HEK293T (cell line): ENCODE measurements at regions not wholly inside any gene's neighbourhood (a gene's known extent, or its start where the extent isn't known, plus 50 kb on each side); places are given as distances from the start of the nearest gene placed in this dataset.

Source experiments
- CTCF ChIA-PET: fragments of 350-600 bp; formaldehyde crosslinking; extraction: SDS; loops from one replicate; lab custom pipeline; 2021; ENCODE audit warnings: antibody characterized with exemption, inconsistent platforms; lab: Yijun Ruan, JAX
- POLR2A ChIA-PET: fragments of 350-600 bp; formaldehyde crosslinking; extraction: SDS; loops from one replicate; lab custom pipeline; 2020; ENCODE audit warnings: antibody characterized with exemption, inconsistent platforms; lab: Yijun Ruan, JAX
- DNase-seq: peaks from one replicate; pipeline ENCODE4 v3.0.0; 2012; ENCODE audit warnings: mixed read lengths; ENCODE audit errors: extremely low spot score
- ARNT ChIP-seq: fragments of 450-650 bp; IDR thresholded peaks from 2 replicates; pipeline ENCODE4 v1.6.1; 2017; ENCODE audit warnings: mild to moderate bottlenecking
- BHLHE40 ChIP-seq: fragments of 450-650 bp; IDR thresholded peaks from 2 replicates; pipeline ENCODE4 v1.6.1; 2016; ENCODE audit warnings: mild to moderate bottlenecking, moderate library complexity, borderline replicate concordance
- CTBP1 ChIP-seq: fragments of 450-650 bp; IDR thresholded peaks from 2 replicates; pipeline ENCODE4 v1.6.1; 2016; ENCODE audit warnings: borderline replicate concordance
- ELF4 ChIP-seq: fragments of 450-650 bp; IDR thresholded peaks from 2 replicates; pipeline ENCODE4 v1.6.1; 2017; ENCODE audit warnings: antibody characterized with exemption
- FOXA1 ChIP-seq: fragments of 450-650 bp; IDR thresholded peaks from 2 replicates; pipeline ENCODE4 v1.6.1; 2016; ENCODE audit warnings: mild to moderate bottlenecking
- FOXK2 ChIP-seq: fragments of 450-650 bp; IDR thresholded peaks from 2 replicates; pipeline ENCODE4 v1.6.1; 2016; ENCODE audit warnings: mild to moderate bottlenecking
- FOXM1 ChIP-seq: fragments of 450-650 bp; IDR thresholded peaks from 2 replicates; pipeline ENCODE4 v1.6.1; 2017; ENCODE audit warnings: mild to moderate bottlenecking, borderline replicate concordance
- HDGF ChIP-seq: fragments of 450-650 bp; IDR thresholded peaks from 2 replicates; pipeline ENCODE4 v1.6.1; 2017; ENCODE audit warnings: antibody characterized with exemption, borderline replicate concordance
- L3MBTL2 ChIP-seq: fragments of 450-650 bp; conservative IDR thresholded peaks from 2 replicates; pipeline ENCODE4 v1.6.1; 2016; ENCODE audit warnings: mild to moderate bottlenecking
- LEF1 ChIP-seq: fragments of 450-650 bp; IDR thresholded peaks from 2 replicates; pipeline ENCODE4 v1.6.1; 2017; ENCODE audit warnings: mild to moderate bottlenecking, borderline replicate concordance
- NFRKB ChIP-seq: fragments of 450-650 bp; IDR thresholded peaks from 2 replicates; pipeline ENCODE4 v1.6.1; 2016; ENCODE audit warnings: mild to moderate bottlenecking, moderate library complexity
- PKNOX1 ChIP-seq: fragments of 450-650 bp; IDR thresholded peaks from 2 replicates; pipeline ENCODE4 v1.6.1; 2016
- SP1 ChIP-seq: fragments of 450-650 bp; IDR thresholded peaks from 2 replicates; pipeline ENCODE4 v1.6.1; 2017
- SUZ12 ChIP-seq: fragments of 450-650 bp; IDR thresholded peaks from 2 replicates; pipeline ENCODE4 v1.6.1; 2016; ENCODE audit warnings: mild to moderate bottlenecking
- TARDBP ChIP-seq: fragments of 450-650 bp; IDR thresholded peaks from 2 replicates; pipeline ENCODE4 v1.6.1; 2016
- ZNF384 ChIP-seq: fragments of 450-650 bp; IDR thresholded peaks from 2 replicates; pipeline ENCODE4 v1.6.1; 2016

DNA sequence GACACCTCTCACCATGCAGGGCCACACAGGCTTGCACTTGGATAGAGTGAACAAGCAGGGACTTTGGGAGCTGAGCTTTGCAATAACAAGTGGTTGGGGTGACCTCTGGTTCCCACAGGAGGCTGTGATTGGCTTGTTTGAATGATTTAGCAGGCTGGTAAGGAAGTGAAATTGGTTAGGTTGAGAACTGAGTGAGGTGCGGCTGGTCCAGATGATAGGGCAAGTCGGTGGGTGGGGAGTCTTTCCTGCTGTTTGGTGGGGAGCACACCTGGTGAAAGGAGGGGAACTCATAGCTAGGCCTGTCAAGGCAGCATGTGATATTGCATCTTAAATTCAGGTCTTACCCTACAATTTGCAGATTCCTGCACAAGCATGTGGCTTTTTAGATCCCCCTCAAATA lies 794.6 kb upstream of the ZNF608 start:
- DNase-seq: no peak
- POLR2A ChIA-PET: no interaction called here
- CTCF ChIA-PET: no interaction called here
- no peak for TF ChIP-seq TARDBP
- TF ChIP-seq ARNT: no peak
- no peak for TF ChIP-seq ZNF384

GRCh38 chr5:125549322-125549911 lies 803.0 kb upstream of the ZNF608 start:
- ChIA-PET POLR2A (no interaction called here), CTCF (no interaction called here)
- DNase-seq: no peak
- no peak for TF ChIP-seq ZNF384
- no peak for TF ChIP-seq NFRKB
- TF ChIP-seq HDGF: no peak
- TF ChIP-seq PKNOX1: 0 out of 2 replicates have a peak, but pooled peaks have one; percentile 7
- TF ChIP-seq SUZ12: no peak
- TF ChIP-seq FOXM1: no peak

GRCh38 chr5:125550274-125550673 lies 803.8 kb upstream of the ZNF608 start:
- DNase-seq: no peak
- TF ChIP-seq NFRKB (no peak), PKNOX1 (peak; percentile 47; the same call in 1 of the 2 replicates), FOXK2 (no peak), SUZ12 (no peak), HDGF (no peak)
- POLR2A ChIA-PET: no interaction called here
- CTCF ChIA-PET: interaction anchor here (0.7 kb wide), 1 partner anchor 639 kb away, joined by 4 read pairs; no protein-coding TSS in a partner anchor

DNA sequence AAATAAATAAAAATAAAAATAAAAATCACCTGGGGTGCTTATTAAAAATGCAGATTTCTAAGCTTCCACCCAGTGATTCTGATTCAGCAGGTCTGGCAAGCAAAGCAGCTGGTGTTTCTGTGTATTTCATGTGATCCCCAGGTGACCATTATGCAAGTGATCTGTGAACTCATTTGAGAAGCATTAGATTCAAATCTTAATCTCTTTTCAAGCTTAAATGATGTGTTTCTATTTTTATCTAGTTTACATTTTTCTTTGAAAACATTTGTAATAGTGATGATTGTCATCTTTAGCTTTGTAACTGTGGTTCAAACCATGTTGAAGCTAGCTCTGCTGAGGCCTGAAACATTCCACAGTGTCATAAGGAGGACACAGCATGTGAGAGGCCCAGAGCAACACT lies 804.8 kb upstream of the ZNF608 start:
- CTCF ChIA-PET: interaction anchor here (0.9 kb wide), 1 partner anchor 284 kb away, joined by 3 read pairs; no protein-coding TSS in a partner anchor
- DNase-seq: no peak
- POLR2A ChIA-PET: no interaction called here
- no peak for TF ChIP-seq FOXM1
- no peak for TF ChIP-seq LEF1
- no peak for TF ChIP-seq ARNT
- no peak for TF ChIP-seq PKNOX1
- TF ChIP-seq NFRKB: no peak
- no peak for TF ChIP-seq L3MBTL2
- TF ChIP-seq ELF4: no peak
- TF ChIP-seq ZNF384: no peak
- TF ChIP-seq FOXK2: no peak
- no peak for TF ChIP-seq BHLHE40
- TF ChIP-seq SUZ12: no peak
- TF ChIP-seq TARDBP: no peak
- TF ChIP-seq CTBP1: no peak
- no peak for TF ChIP-seq HDGF
- no peak for TF ChIP-seq SP1
- TF ChIP-seq FOXA1: no peak

DNA sequence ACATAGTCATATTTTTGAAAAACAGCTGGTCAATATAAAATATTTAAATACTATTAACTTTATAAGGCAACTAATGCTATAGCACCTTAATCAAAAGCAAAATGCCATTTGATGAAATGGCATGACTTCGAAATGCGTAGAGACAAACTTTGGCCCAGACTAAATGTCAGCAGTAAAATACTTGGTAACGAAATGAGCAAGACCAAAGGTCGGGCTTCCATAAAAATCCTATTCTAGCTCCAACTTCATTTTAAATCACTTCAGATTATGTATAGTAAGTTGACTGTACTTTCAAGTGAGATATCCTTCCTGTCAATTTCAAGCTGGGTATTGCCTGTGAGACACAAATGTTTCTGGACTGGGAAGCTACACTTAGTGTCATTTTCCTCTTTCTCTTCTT lies 805.4 kb upstream of the ZNF608 start:
- CTCF ChIA-PET: interaction anchor here (0.9 kb wide), 1 partner anchor 283 kb away, joined by 3 read pairs; no protein-coding TSS in a partner anchor
- POLR2A ChIA-PET: no interaction called here
- no peak for TF ChIP-seq BHLHE40
- TF ChIP-seq ZNF384: no peak
- no peak for TF ChIP-seq FOXM1
- TF ChIP-seq PKNOX1: no peak
- TF ChIP-seq FOXK2: no peak
- no peak for TF ChIP-seq ARNT
- TF ChIP-seq TARDBP: no peak
- no peak for TF ChIP-seq SP1
- no peak for TF ChIP-seq CTBP1
- TF ChIP-seq NFRKB: no peak
- TF ChIP-seq LEF1: no peak
- TF ChIP-seq SUZ12: no peak
- TF ChIP-seq ELF4: no peak
- TF ChIP-seq FOXA1: no peak
- TF ChIP-seq HDGF: no peak
- TF ChIP-seq L3MBTL2: no peak
- no peak for DNase-seq

DNA sequence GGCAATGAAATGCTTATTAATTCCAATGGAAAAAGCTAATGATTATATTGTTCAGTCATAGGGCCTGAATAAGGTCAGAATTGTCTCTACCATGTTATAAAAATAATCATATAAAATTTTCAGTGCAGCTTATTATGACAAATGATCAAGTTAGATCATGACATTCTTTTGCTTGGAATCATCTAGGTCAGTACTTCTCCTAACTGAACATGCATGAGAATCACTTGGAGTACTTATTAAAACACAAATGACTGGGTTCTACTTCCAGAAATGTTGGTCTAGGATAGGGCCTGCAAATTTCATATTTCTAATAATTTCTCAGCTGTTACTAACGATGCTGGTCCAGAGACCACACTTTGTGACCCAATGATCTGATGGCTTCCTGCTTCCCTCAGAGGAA lies 806.0 kb upstream of the ZNF608 start:
- CTCF ChIA-PET: no interaction called here
- no peak for TF ChIP-seq FOXK2
- TF ChIP-seq ARNT: no peak
- no peak for TF ChIP-seq LEF1
- TF ChIP-seq FOXM1: no peak
- no peak for TF ChIP-seq L3MBTL2
- no peak for TF ChIP-seq SUZ12
- no peak for TF ChIP-seq PKNOX1
- TF ChIP-seq ELF4: no peak
- no peak for TF ChIP-seq BHLHE40
- TF ChIP-seq HDGF: no peak
- TF ChIP-seq FOXA1: no peak
- no peak for TF ChIP-seq CTBP1
- TF ChIP-seq SP1: no peak
- POLR2A ChIA-PET: no interaction called here
- DNase-seq: no peak
